CD14-positive monocyte (primary cell): ENCODE measurements at regions not wholly inside any gene's neighbourhood (a gene's known extent, or its start where the extent isn't known, plus 50 kb on each side); places are given as distances from the start of the nearest gene placed in this dataset.

Source experiments
- DNase-seq, 3 donors: peaks; one replicate each; pipeline ENCODE4 v3.0.0-alpha.2; 2011 to 2022
- H2AFZ ChIP-seq: 2 replicates; pipeline ENCODE4 v1.6.0; 2012; ENCODE audit warnings: mild to moderate bottlenecking, low read depth, low read length, inconsistent platforms; ENCODE audit not compliant: insufficient read depth, poor library complexity, severe bottlenecking
- H3K27ac ChIP-seq, 2 donors: 1 replicate in 1 of 2; 2 replicates in 1 of 2; pipeline ENCODE4 v1.5.1; 2012 to 2013; ENCODE audit warnings: low read length in 2 of 2, control low read depth in 1 of 2, inconsistent platforms in 1 of 2, low read depth in 1 of 2, mild to moderate bottlenecking in 1 of 2
- H3K27me3 ChIP-seq, 2 donors: one replicate each; pipeline versions ENCODE4 v1.6.0 to v1.6.1; 2011 to 2013; ENCODE audit warnings: low read length in 2 of 2; ENCODE audit not compliant: control insufficient read depth in 2 of 2, insufficient read depth in 2 of 2
- H3K36me3 ChIP-seq, 2 donors: replicated peaks in 1 of 2; 1 replicate in 1 of 2; 2 replicates in 1 of 2; pipeline versions ENCODE4 v1.5.1 to v1.6.1; 2012 to 2013; ENCODE audit warnings: low read length in 2 of 2, control low read depth in 1 of 2, inconsistent platforms in 1 of 2, mild to moderate bottlenecking in 1 of 2; ENCODE audit not compliant: insufficient read depth in 2 of 2, control insufficient read depth in 1 of 2
- H3K4me1 ChIP-seq, 2 donors: 1 replicate in 1 of 2; 2 replicates in 1 of 2; pipeline versions ENCODE4 v1.5.1 to v1.6.1; 2012 to 2013; ENCODE audit warnings: low read length in 2 of 2, control low read depth in 1 of 2, inconsistent platforms in 1 of 2, mild to moderate bottlenecking in 1 of 2, moderate library complexity in 1 of 2; ENCODE audit not compliant: insufficient read depth in 2 of 2, control insufficient read depth in 1 of 2
- H3K4me2 ChIP-seq: replicated peaks from 2 replicates; pipeline ENCODE3; 2012; ENCODE audit warnings: low read length, moderate library complexity, mild to moderate bottlenecking; ENCODE audit not compliant: poor library complexity, severe bottlenecking; ENCODE audit errors: extremely low read depth
- H3K4me3 ChIP-seq, 3 experiments: fragments of 200-600 bp in 1 of 3; sonication (generic) in 1 of 3; replicated peaks in 1 of 3; 1 replicate in 2 of 3; 2 replicates in 1 of 3; pipeline ENCODE4 v1.5.1; 2011 to 2013; ENCODE audit warnings: low read length in 3 of 3, mild to moderate bottlenecking in 3 of 3, control low read depth in 2 of 3, low read depth in 2 of 3, inconsistent platforms in 1 of 3, moderate library complexity in 1 of 3
- H3K79me2 ChIP-seq: 2 replicates; pipeline ENCODE4 v1.6.0; 2012; ENCODE audit warnings: mild to moderate bottlenecking, control low read depth, inconsistent platforms, low read length, moderate library complexity; ENCODE audit not compliant: insufficient read depth
- H3K9ac ChIP-seq: 2 replicates; pipeline ENCODE4 v1.6.0; 2017; ENCODE audit warnings: low read length, mild to moderate bottlenecking; ENCODE audit not compliant: insufficient read depth, poor library complexity, severe bottlenecking
- H3K9me3 ChIP-seq, 2 donors: replicated peaks in 1 of 2; 1 replicate in 1 of 2; 2 replicates in 1 of 2; pipeline versions ENCODE4 v1.5.1 to v1.6.1; 2012 to 2013; ENCODE audit warnings: low read length in 2 of 2, control low read depth in 1 of 2; ENCODE audit not compliant: control insufficient read depth in 1 of 2, insufficient read depth in 1 of 2
- H4K20me1 ChIP-seq: 2 replicates; pipeline ENCODE4 v1.6.0; 2012; ENCODE audit warnings: mild to moderate bottlenecking, low read length, control low read depth, moderate library complexity; ENCODE audit not compliant: insufficient read depth
- H3K27ac Mint-ChIP-seq, 7 donors: one replicate each; pipeline ENCODE4 v1.8.0; 2020; ENCODE audit warnings: mild to moderate bottlenecking in 7 of 7, mixed read lengths in 7 of 7, moderate library complexity in 6 of 7, inconsistent platforms in 2 of 7
- H3K27me3 Mint-ChIP-seq, 3 donors: one replicate each; pipeline ENCODE4 v1.8.0; 2021 to 2022; ENCODE audit warnings: low read depth in 3 of 3, mild to moderate bottlenecking in 3 of 3, mixed read lengths in 3 of 3, moderate library complexity in 3 of 3, inconsistent platforms in 1 of 3
- H3K36me3 Mint-ChIP-seq, 2 donors: one replicate each; pipeline ENCODE4 v1.8.0; 2020; ENCODE audit warnings: mixed read lengths in 2 of 2, inconsistent platforms in 1 of 2, mild to moderate bottlenecking in 1 of 2
- H3K4me1 Mint-ChIP-seq: one replicate; pipeline ENCODE4 v1.8.0; 2020; ENCODE audit warnings: mild to moderate bottlenecking, mixed read lengths
- H3K4me3 Mint-ChIP-seq, 2 donors: one replicate each; pipeline ENCODE4 v1.8.0; 2020; ENCODE audit warnings: mild to moderate bottlenecking in 2 of 2, mixed read lengths in 2 of 2, moderate library complexity in 1 of 2
- H3K9me3 Mint-ChIP-seq, 7 donors: one replicate each; pipeline ENCODE4 v1.8.0; 2020 to 2022; ENCODE audit warnings: mixed read lengths in 7 of 7, mild to moderate bottlenecking in 6 of 7, moderate library complexity in 6 of 7, inconsistent platforms in 2 of 7
- CTCF ChIP-seq: fragments of 200-600 bp; IDR thresholded peaks from one replicate; pipeline ENCODE4 v1.8.0; 2022; ENCODE audit warnings: antibody characterized with exemption, mild to moderate bottlenecking
- WGBS: methylation state at CpG from one replicate; pipeline ENCODE4 v1.1.5; 2013; ENCODE audit warnings: missing lambda C conversion rate; ENCODE audit not compliant: insufficient coverage; 5-methylcytosine and 5-hydroxymethylcytosine counted together
- intact Hi-C, 2 donors: fragments of 100-400 bp; cut with micrococcal nuclease; formaldehyde crosslinking; loops; one replicate each; pipeline versions ENCODE4 v1.15.0 to v1.15.1; 2023

GRCh38 chr12:126076515-126076914 lies 1011.3 kb downstream of the AACS start:
- Mint-ChIP-seq H3K4me1 (no peaks in the 10 kb centered on the region), H3K4me3 (no peak overlapping the region), H3K9me3 (peaks cover 0 to 8% (median 6%) of the 10 kb centered on the region in 7 donors), H3K36me3 (no peaks in the 10 kb centered on the region), H3K27me3 (no peaks in the 10 kb centered on the region), H3K27ac (no peak overlapping the region)
- WGBS, result 100% methylated on average over 1 of the region's 1 CpG
- Histone ChIP-seq H3K9me3 (peaks cover 0 to 4% of the 10 kb centered on the region in 2 donors), H3K79me2 (no peaks in the 10 kb centered on the region), H3K36me3 (no peaks in the 10 kb centered on the region), H3K9ac (no peak overlapping the region), H4K20me1 (no peaks in the 10 kb centered on the region), H3K27ac (no peak overlapping the region), H3K4me2 (no peak overlapping the region), H3K4me3 (no peak overlapping the region), H3K4me1 (no peaks in the 10 kb centered on the region), H2AFZ (no peak overlapping the region), H3K27me3 (no peaks in the 10 kb centered on the region)
- DNase-seq, result no peak
- no peak for TF ChIP-seq CTCF
- intact Hi-C loops, result no loop called here

- Mint-ChIP-seq H3K27ac (no peak overlapping the region), H3K27me3 (no peaks in the 10 kb centered on the region), H3K4me1 (no peaks in the 10 kb centered on the region), H3K36me3 (no peaks in the 10 kb centered on the region), H3K9me3 (peaks cover 0 to 7% (median 5%) of the 10 kb centered on the region in 7 donors), H3K4me3 (no peak overlapping the region)
- Histone ChIP-seq H2AFZ (no peak overlapping the region), H3K27me3 (no peaks in the 10 kb centered on the region), H3K9me3 (no peaks in the 10 kb centered on the region), H3K27ac (no peak overlapping the region), H3K9ac (no peak overlapping the region), H4K20me1 (no peaks in the 10 kb centered on the region), H3K4me3 (no peak overlapping the region), H3K79me2 (no peaks in the 10 kb centered on the region), H3K36me3 (no peaks in the 10 kb centered on the region), H3K4me1 (no peaks in the 10 kb centered on the region), H3K4me2 (no peak overlapping the region)
- 96% methylated on average over 4 of the region's 8 CpGs for WGBS
- no peak for DNase-seq
- TF ChIP-seq CTCF, result no peak
- intact Hi-C loops, result no loop called here
Observed at GRCh38 chr12:126083926-126084325, 1018.7 kb downstream of the AACS start.
